ENCODE measurements at regions not wholly inside any gene's neighbourhood (a gene's known extent, or its start where the extent isn't known, plus 50 kb on each side); places are given as distances from the start of the nearest gene placed in this dataset.

DNA sequence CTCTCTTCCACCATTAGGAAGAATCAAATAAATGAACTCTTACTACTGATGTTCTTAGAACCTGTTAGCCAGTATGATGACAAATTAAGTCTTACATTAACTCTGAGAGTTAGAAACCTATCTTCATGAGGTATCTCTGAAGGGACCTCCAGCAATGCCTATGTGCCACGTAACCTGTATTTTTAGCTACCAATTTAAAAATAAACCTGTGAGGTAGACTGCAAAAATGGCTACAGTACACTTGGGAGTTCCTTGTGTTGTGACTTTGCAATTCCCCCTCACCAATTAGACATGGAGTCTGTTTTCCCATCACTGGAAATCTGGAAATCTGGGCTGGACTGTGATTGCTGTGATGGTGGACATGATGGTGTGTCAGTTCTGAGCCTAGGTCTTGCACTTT is 143.7 kb upstream of the MPHOSPH6 start:
- in situ Hi-C loops (cut with HindIII; ENCODE audit: low pct_ligation_motif_present, low sequenced_read_pairs) = no loop called here
- Histone ChIP-seq H3K27me3 (replicated peaks) (no peaks in the 10 kb centered on the region), H3K36me3 (replicated peaks) (no peaks in the 10 kb centered on the region), H3K27ac (no peak overlapping the region), H3K4me3 (ENCODE audit: low read depth, low read length) (no peak overlapping the region)
- no peak for DNase-seq
- TF ChIP-seq, protein P1, sequence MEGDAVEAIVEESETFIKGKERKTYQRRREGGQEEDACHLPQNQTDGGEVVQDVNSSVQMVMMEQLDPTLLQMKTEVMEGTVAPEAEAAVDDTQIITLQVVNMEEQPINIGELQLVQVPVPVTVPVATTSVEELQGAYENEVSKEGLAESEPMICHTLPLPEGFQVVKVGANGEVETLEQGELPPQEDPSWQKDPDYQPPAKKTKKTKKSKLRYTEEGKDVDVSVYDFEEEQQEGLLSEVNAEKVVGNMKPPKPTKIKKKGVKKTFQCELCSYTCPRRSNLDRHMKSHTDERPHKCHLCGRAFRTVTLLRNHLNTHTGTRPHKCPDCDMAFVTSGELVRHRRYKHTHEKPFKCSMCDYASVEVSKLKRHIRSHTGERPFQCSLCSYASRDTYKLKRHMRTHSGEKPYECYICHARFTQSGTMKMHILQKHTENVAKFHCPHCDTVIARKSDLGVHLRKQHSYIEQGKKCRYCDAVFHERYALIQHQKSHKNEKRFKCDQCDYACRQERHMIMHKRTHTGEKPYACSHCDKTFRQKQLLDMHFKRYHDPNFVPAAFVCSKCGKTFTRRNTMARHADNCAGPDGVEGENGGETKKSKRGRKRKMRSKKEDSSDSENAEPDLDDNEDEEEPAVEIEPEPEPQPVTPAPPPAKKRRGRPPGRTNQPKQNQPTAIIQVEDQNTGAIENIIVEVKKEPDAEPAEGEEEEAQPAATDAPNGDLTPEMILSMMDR (IDR thresholded peaks at IDR 0.05; ENCODE audit: low read depth, low read length, missing control alignments) = no peak

DNA sequence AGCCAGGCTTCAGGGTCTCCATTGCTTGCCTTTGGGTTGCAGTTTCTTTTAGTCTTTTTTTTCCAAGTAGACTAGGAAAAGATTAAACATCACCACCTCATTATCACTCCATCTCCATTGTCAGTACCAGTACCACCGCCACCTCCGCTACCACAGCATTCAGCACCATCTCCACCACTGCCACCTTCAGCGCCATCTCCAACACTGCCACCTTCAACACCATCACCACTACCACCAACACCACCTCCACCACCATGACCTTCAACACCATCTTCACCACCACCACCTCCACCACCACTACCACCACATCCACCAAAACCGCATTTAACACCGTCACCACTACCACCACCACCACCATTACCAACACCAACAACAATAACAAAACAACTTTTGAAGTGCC is 141.5 kb upstream of the MPHOSPH6 start:
- in situ Hi-C loops (cut with HindIII; ENCODE audit: low pct_ligation_motif_present, low sequenced_read_pairs) = no loop called here

DNA sequence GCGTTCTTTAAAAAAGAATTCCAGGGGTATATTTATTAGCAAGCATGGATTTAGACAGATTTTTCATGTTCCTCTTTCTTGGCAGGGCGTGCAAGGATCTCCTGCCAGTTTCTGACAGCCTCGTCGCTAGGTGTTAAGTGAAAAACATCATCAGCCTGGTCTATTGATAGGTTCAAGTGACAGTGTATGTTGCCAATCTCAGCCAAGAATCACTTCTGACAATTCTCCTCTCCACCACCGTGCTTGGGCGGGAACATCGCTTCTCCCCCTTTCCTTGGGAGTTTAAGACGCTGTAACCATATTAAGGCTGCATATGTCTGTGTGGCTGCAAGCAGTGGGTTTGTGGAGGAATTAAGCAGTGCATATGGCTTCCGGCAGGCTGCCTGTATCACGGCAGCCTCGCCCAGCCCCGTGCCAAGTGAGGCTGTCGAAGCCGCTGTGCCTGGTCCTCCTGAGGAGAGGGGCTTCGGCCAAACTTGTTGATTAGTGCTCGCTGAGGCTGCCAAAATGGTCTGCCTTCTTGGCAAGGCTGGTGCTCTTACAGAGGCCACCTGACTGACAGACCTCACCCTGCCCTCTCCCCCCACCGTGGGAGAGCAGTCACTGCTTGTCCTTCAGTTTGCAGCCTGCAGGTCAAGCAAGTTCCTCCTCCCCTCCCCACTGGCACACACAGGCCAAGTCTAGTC is 132.2 kb upstream of the MPHOSPH6 start:
- Histone ChIP-seq H3K36me3 (replicated peaks) (no peaks in the 10 kb centered on the region), H3K27ac (no peak overlapping the region), H3K4me3 (ENCODE audit: low read depth, low read length) (no peak overlapping the region), H3K27me3 (replicated peaks) (no peaks in the 10 kb centered on the region)
- in situ Hi-C loops (cut with HindIII; ENCODE audit: low pct_ligation_motif_present, low sequenced_read_pairs) = no loop called here
- TF ChIP-seq, protein P1 (IDR thresholded peaks at IDR 0.05; ENCODE audit: low read depth, low read length, missing control alignments) = no peak
- no peak for DNase-seq

More for the DNA sequence above, 141.5 kb upstream of the MPHOSPH6 start:
- no peak for DNase-seq
- Histone ChIP-seq H3K27me3 (replicated peaks) (no peaks in the 10 kb centered on the region), H3K36me3 (replicated peaks) (no peaks in the 10 kb centered on the region), H3K4me3 (ENCODE audit: low read depth, low read length) (no peak overlapping the region), H3K27ac (no peak overlapping the region)
- TF ChIP-seq, protein P1 (IDR thresholded peaks at IDR 0.05; ENCODE audit: low read depth, low read length, missing control alignments) = no peak

DNA sequence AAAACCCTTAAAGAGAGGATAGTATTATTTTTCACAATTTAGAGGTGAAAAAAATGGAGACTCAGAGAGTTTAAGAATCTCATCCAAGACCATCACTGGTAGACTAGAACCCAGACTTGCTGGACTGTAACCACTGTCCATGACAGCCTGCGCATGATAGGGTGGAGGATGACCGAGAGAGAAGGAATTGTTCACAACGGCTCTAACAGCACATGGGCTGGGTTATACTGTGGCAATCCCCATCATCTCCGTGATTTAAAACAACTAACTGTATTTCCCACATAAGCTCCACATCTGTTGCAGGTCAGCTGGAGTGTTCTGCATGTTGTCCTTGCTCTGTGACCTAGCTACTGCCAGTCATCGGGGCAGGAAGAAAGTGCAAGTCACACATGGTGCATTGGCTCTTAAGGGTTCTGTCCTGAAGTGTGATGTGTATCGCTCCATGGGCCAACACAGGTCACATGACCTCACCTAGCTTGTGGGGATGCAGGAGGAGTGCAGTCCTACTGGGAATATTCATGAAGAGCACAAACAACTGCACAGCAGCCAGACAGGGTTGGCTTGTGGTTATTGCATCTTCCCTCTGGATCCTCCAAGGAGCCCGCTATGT is 131.2 kb upstream of the MPHOSPH6 start:
- DNase-seq = no peak
- TF ChIP-seq, protein P1 (IDR thresholded peaks at IDR 0.05; ENCODE audit: low read depth, low read length, missing control alignments) = no peak
- H3K27me3 ChIP-seq (replicated peaks) = no peaks in the 10 kb centered on the region
- in situ Hi-C loops (cut with HindIII; ENCODE audit: low pct_ligation_motif_present, low sequenced_read_pairs) = no loop called here
- no peaks in the 10 kb centered on the region for H3K36me3 ChIP-seq (replicated peaks)
- no peak overlapping the region for H3K27ac ChIP-seq
- H3K4me3 ChIP-seq (ENCODE audit: low read depth, low read length) = no peak overlapping the region

DNA sequence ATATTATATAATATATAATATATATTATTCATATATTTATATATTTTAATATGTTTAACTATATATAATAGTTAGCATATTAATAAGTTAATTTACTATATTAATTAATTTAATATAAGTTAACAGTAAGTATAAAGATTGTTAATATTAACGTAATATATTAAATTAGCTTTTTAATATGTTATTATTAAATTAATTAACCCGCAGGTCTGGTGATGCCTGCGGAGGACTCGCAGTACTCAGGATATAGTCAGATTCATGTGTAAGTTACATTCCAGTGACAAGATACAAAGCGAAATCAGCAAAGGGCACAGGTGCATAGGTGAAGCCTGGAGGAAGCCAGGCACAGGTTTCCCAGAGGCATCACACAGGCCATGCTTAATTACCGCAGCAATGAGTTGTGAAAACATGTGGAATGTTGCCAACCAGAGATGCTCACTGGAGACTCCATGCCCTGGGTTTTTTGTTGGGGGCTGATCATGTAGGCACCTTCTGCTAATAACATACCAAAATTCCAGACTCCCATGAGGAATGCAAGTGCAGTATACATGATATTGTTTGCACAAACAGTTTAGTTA is 130.4 kb upstream of the MPHOSPH6 start:
- TF ChIP-seq, protein P1 (IDR thresholded peaks at IDR 0.05; ENCODE audit: low read depth, low read length, missing control alignments) = no peak
- Histone ChIP-seq H3K36me3 (replicated peaks) (no peaks in the 10 kb centered on the region), H3K27ac (no peak overlapping the region), H3K27me3 (replicated peaks) (no peaks in the 10 kb centered on the region), H3K4me3 (ENCODE audit: low read depth, low read length) (no peak overlapping the region)
- in situ Hi-C loops (cut with HindIII; ENCODE audit: low pct_ligation_motif_present, low sequenced_read_pairs) = no loop called here
- DNase-seq = no peak
